Neural progenitor cell (in vitro differentiated cells): ENCODE measurements at regions not wholly inside any gene's neighbourhood (a gene's known extent, or its start where the extent isn't known, plus 50 kb on each side); places are given as distances from the start of the nearest gene placed in this dataset.
"Not testable (repeated sequence)": the region's sequence is repeated elsewhere in the genome, so short reads cannot be mapped to it uniquely, and the experiment has no call there.

Experiments
- CTCF ChIP-seq: fragments of 200-600 bp; sonication (generic); IDR thresholded peaks from 2 replicates; pipeline ENCODE4 v1.5.1; 2017; ENCODE audit warnings: antibody characterized with exemption, mild to moderate bottlenecking
- EZH2 ChIP-seq: fragments of 200-600 bp; sonication (generic); IDR thresholded peaks from 2 replicates; pipeline ENCODE4 v1.6.1; 2017; ENCODE audit warnings: antibody characterized with exemption, mild to moderate bottlenecking, moderate library complexity
- EZH2phosphoT487 ChIP-seq: fragments of 200-600 bp; sonication (generic); IDR thresholded peaks from 2 replicates; pipeline ENCODE4 v1.6.1; 2017; ENCODE audit warnings: antibody characterized with exemption

DNA sequence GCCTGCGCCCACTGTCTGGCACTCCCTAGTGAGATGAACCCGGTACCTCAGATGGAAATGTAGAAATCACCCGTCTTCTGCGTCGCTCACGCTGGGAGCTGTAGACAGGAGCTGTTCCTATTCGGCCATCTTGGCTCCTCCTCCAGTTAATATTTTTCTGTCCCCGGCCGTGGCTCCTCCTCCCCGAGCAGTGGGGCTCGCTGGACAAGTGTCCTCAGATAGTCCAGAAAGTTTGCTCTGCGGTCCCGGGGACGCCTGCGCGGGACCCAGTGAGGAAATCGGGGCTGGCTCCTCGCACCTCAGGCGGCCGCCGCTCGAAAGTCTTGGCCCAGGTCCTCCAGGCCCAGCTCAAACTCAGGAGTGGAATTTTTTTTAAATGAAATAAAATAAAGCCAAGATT is 749.3 kb upstream of the CHORDC1 start:
- TF ChIP-seq CTCF, EZH2, EZH2phosphoT487: not testable (repeated sequence)
